ENCODE measurements at regions not wholly inside any gene's neighbourhood (a gene's known extent, or its start where the extent isn't known, plus 50 kb on each side); places are given as distances from the start of the nearest gene placed in this dataset.

GRCh38 chr15:72889545-72889944, 106.0 kb upstream of the ADPGK start:
- TF ChIP-seq POLR2A (IDR thresholded peaks at IDR 0.05) (no peak), CTCF (IDR thresholded peaks at IDR 0.05) (no peak)

All from body of pancreas (tissue), 4 donors.